Mucosa of stomach (tissue), 1 donor: ENCODE measurements at regions not wholly inside any gene's neighbourhood (a gene's known extent, or its start where the extent isn't known, plus 50 kb on each side); places are given as distances from the start of the nearest gene placed in this dataset.
"Not testable (repeated sequence)": the region's sequence is repeated elsewhere in the genome, so short reads cannot be mapped to it uniquely, and the experiment has no call there.

Experiments used
- H3K27me3 ChIP-seq: one replicate; pipeline ENCODE4 v1.7.0; 2013; ENCODE audit warnings: mild to moderate bottlenecking, low read length; ENCODE audit not compliant: control insufficient read depth, insufficient read depth
- H3K36me3 ChIP-seq: one replicate; pipeline ENCODE4 v1.7.0; 2013; ENCODE audit warnings: low read length; ENCODE audit not compliant: control insufficient read depth, insufficient read depth
- H3K4me1 ChIP-seq: one replicate; pipeline ENCODE4 v1.7.0; 2013; ENCODE audit warnings: mild to moderate bottlenecking, low read length; ENCODE audit not compliant: control insufficient read depth, insufficient read depth
- H3K4me3 ChIP-seq: one replicate; pipeline ENCODE4 v1.7.0; 2013; ENCODE audit warnings: low read length
- H3K9ac ChIP-seq: one replicate; pipeline ENCODE4 v1.7.0; 2013; ENCODE audit warnings: mild to moderate bottlenecking, low read length, moderate library complexity
- H3K9me3 ChIP-seq: one replicate; pipeline ENCODE4 v1.7.0; 2013; ENCODE audit warnings: mild to moderate bottlenecking, low read length, moderate library complexity; ENCODE audit not compliant: control insufficient read depth
- donor health status: Pancreatic carcinoma.

DNA sequence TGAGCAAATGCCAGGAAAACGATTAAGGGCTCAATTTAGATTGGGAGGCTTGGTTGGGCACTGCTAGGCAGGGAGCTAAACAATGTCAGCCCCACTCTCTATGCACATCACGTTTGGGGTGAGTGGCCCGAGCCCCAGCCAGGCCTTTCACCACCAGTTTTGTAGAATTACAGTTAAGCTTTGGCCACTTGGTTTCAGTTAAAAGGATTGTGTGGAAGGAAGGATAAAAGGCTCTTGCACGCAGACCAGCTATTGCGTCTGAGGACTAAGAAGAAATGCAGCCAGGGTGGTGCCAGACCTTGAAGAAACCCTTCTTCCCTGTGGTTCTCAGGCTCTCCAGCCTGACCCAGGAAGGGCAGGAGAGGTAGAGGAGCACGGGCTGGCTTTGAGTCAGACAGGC, 125.3 kb upstream of the SLC44A1 start:
- Histone ChIP-seq H3K4me3 (no peak overlapping the region), H3K27me3 (no peaks in the 10 kb centered on the region), H3K9ac (no peak overlapping the region), H3K36me3 (no peaks in the 10 kb centered on the region), H3K4me1 (no peaks in the 10 kb centered on the region), H3K9me3 (no peaks in the 10 kb centered on the region)

DNA sequence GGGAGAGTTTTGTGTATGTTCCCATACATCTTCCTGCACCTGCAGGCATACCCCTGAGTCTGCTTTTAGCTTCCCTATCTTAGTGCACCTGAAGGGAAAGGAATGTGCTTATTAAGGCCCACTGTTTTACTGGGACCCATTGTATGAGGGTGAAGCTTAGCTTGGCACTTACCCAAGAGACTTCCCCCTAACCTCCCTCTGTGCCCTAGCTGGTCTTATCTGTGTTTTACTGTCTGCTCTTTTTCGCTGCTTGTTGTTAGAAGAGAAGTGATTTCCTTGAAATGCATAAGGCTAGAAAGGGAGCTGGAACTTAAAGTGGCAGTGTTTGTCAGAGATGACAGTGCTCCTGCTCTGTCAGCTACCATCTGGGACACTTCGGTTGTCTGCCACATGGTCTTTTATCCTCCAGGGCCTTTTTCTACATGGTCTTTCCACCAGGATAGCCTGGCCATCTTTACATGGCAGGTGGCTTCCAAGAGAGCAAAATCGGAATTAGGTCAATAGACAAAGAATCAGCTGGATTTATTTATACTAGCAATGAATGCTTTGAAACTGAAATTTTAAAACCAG, 122.5 kb upstream of the SLC44A1 start:
- Histone ChIP-seq H3K4me1 (no peaks in the 10 kb centered on the region), H3K9ac (no peak overlapping the region), H3K27me3 (no peaks in the 10 kb centered on the region), H3K36me3 (no peaks in the 10 kb centered on the region), H3K9me3 (no peaks in the 10 kb centered on the region), H3K4me3 (no peak overlapping the region)

- not testable (repeated sequence) for H3K27me3 ChIP-seq, H3K9ac ChIP-seq, H3K4me3 ChIP-seq, H3K9me3 ChIP-seq, H3K36me3 ChIP-seq, H3K4me1 ChIP-seq
Observed at GRCh38 chr9:105124598-105124997, 119.9 kb upstream of the SLC44A1 start.

DNA sequence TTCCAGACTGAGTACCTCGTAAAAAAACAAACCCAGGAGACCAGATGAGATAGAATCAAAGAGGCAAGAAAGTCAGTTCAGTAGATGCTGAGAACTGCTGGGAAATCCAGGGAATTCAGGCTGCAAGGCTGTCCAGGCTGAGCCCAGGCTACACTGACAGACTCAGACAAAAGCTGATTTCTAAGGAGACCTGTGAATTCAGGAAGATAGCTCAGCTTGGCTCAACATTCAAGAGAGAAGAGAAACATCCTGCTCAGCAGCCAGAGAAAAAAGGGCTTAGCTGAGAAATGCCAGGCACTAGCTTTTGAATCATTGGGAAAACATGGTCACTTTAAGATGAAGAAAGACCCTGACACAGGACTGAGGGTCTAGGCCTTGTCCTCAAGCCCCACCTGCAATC, 118.2 kb upstream of the SLC44A1 start:
- no peak overlapping the region for H3K9ac ChIP-seq
- H3K4me1 ChIP-seq, result no peaks in the 10 kb centered on the region
- no peak overlapping the region for H3K4me3 ChIP-seq
- H3K9me3 ChIP-seq, result no peaks in the 10 kb centered on the region
- H3K27me3 ChIP-seq, result no peaks in the 10 kb centered on the region
- H3K36me3 ChIP-seq, result no peaks in the 10 kb centered on the region

- Histone ChIP-seq H3K9ac (no peak overlapping the region), H3K4me3 (no peak overlapping the region), H3K9me3 (no peaks in the 10 kb centered on the region), H3K36me3 (no peaks in the 10 kb centered on the region), H3K4me1 (no peaks in the 10 kb centered on the region), H3K27me3 (no peaks in the 10 kb centered on the region)
Observed at GRCh38 chr9:105127863-105128220, 116.6 kb upstream of the SLC44A1 start.

DNA sequence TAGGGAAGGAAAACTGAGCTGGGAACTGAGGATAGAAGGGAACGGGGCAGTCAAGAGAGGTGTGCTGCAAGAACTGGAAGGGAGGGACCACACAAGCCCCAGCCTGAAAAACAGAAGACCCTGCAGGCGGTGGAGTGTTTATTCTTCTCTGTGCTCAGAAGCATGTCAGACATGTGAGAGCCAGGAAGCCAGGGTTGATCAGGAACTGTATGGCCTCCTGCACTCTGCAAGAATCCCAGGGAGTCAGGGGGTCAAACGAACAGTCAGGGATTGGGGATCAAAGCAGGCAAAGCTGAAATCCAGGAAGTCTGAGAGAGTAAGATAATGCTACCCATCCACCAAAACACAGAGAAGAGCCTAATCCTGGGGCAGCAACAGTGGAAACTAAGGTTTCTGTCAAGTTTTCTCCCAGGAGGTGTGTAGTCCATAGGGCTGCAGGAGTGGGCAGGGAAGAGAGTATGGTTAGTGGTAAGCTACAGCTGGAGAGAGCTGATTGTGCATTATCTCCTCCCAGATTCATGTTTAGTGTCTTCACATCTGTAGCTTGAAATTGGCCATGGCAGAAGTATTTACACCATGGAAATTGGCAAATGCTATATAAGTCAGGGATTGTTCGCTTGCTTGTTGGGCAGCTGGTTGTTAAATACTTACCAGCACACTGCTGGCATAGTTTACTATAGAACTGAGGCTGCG, 115.4 kb upstream of the SLC44A1 start:
- no peaks in the 10 kb centered on the region for H3K9me3 ChIP-seq
- no peak overlapping the region for H3K4me3 ChIP-seq
- no peak overlapping the region for H3K9ac ChIP-seq
- no peaks in the 10 kb centered on the region for H3K36me3 ChIP-seq
- H3K27me3 ChIP-seq, result no peaks in the 10 kb centered on the region
- no peaks in the 10 kb centered on the region for H3K4me1 ChIP-seq

- H3K27me3 ChIP-seq, result no peaks in the 10 kb centered on the region
- no peak overlapping the region for H3K4me3 ChIP-seq
- H3K9ac ChIP-seq, result no peak overlapping the region
- no peaks in the 10 kb centered on the region for H3K9me3 ChIP-seq
- no peaks in the 10 kb centered on the region for H3K36me3 ChIP-seq
- H3K4me1 ChIP-seq, result no peaks in the 10 kb centered on the region
Observed at GRCh38 chr9:105129731-105130130, 114.7 kb upstream of the SLC44A1 start.

GRCh38 chr9:105131981-105132380, 112.5 kb upstream of the SLC44A1 start:
- Histone ChIP-seq H3K4me1 (no peaks in the 10 kb centered on the region), H3K9me3 (no peaks in the 10 kb centered on the region), H3K27me3 (no peaks in the 10 kb centered on the region), H3K9ac (no peak overlapping the region), H3K4me3 (no peak overlapping the region), H3K36me3 (no peaks in the 10 kb centered on the region)

DNA sequence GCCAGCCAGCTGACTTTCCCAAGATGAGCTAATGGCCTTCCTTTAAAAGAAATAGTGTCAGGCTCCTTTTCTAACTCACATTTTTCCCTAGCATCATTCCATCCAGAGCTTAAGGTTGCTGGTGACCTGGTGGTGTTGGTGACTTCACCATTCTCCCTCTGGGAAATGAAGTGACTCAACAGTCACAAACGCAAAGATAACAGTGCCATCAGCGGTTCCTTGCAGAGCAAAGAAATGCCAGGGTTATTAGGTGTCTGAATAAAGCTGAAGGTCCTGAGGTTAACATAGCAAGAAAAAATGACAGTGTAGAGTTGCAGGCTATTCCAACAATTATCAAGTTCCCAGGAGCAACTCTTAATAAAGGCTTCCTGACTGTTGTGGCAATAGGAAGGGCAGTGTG, 111.8 kb upstream of the SLC44A1 start:
- H3K36me3 ChIP-seq, result no peaks in the 10 kb centered on the region
- no peak overlapping the region for H3K4me3 ChIP-seq
- no peaks in the 10 kb centered on the region for H3K27me3 ChIP-seq
- no peak overlapping the region for H3K9ac ChIP-seq
- no peaks in the 10 kb centered on the region for H3K4me1 ChIP-seq
- H3K9me3 ChIP-seq, result no peaks in the 10 kb centered on the region

DNA sequence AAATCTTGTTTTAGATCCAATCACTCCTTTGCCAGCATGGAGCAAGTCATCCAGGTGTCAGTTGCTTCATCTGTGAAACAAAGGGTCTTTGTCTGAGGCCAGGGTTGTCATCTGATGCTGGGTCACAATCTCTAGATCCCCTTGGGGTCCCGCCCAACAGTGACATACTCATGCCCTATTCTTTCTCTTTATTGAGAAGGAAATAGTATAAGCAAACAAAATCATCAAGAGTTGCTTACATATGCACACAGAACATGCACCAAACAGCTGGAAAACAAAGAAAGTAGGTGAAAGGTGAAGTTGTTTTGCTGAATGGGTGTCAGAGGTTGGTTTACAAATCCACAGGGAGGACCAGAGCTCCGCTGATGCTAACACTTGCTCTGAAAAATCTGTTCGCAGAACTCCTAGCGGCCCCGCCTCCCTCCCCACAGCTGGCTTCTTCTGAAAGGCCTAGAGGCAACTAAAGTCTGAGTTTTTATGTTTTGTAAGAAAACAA, 106.1 kb upstream of the SLC44A1 start:
- H3K9me3 ChIP-seq, result no peaks in the 10 kb centered on the region
- H3K36me3 ChIP-seq, result no peaks in the 10 kb centered on the region
- no peaks in the 10 kb centered on the region for H3K27me3 ChIP-seq
- H3K9ac ChIP-seq, result no peak overlapping the region
- no peaks in the 10 kb centered on the region for H3K4me1 ChIP-seq
- H3K4me3 ChIP-seq, result no peak overlapping the region

DNA sequence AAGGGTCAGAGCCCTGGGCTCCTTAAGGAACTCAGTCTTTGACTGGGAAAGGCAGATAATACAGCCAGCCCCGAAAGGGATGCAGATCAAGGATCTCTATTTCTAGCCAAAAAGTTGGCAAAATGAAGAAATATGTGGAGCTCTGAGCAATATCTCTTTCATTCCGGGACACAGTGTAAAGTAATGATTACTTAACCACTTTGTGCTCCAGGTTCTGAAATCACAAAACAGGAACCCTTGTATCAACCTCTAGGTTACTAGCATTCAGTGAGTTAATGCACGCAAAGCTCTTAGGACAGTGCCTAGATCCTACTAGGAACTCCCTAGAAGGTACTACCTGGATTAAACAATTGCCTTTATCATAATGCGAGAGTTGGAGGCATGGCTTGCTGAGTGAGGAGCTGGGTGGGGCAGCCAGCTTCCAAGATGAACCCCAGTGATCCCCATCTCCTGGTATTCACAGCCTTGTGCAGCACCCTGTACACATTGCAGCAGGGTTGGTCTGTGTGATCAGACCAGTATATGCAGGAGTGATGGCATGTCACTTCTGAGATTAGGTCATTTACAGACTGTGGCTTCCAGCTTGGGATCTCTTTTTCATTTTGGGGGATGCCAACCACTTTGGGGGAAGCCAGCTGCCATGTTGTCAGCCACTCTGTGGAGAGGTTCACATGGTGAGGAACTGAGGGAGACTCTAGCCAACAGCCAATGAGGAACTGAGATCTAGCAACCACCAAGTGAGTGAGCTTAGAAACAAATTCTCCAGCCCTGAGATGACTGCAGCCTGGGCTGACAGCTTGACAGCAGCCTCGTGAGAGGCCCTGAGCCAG, 103.1 kb upstream of the SLC44A1 start:
- no peaks in the 10 kb centered on the region for H3K4me1 ChIP-seq
- no peaks in the 10 kb centered on the region for H3K9me3 ChIP-seq
- no peaks in the 10 kb centered on the region for H3K27me3 ChIP-seq
- no peak overlapping the region for H3K4me3 ChIP-seq
- H3K9ac ChIP-seq, result no peak overlapping the region
- H3K36me3 ChIP-seq, result no peaks in the 10 kb centered on the region

DNA sequence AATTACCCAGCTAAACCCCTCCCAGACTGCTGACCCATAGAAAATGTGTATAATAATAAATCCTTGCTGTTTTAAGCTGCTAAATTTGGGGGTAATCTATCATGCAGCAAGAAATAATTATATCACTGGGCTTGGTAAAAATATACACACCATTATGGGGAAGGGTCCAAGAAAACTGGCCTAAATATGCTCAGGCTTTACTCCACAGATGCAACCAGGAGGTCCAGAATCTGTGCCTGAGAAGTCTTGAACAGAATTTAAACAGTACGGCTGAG, 102.5 kb upstream of the SLC44A1 start:
- Histone ChIP-seq H3K9ac (no peak overlapping the region), H3K27me3 (no peaks in the 10 kb centered on the region), H3K4me3 (no peak overlapping the region), H3K36me3 (no peaks in the 10 kb centered on the region), H3K4me1 (no peaks in the 10 kb centered on the region), H3K9me3 (no peaks in the 10 kb centered on the region)
